GM23338 (cell line): ENCODE measurements at regions not wholly inside any gene's neighbourhood (a gene's known extent, or its start where the extent isn't known, plus 50 kb on each side); places are given as distances from the start of the nearest gene placed in this dataset.

Experiments used
- ATAC-seq: fragments of 200-7000 bp; cut with Tn5 transposase; 3 replicates; pipeline ENCODE4 v1.9.1; 2020
- DNase-seq: peaks from one replicate; pipeline ENCODE4 v3.0.0-alpha.2; 2015; ENCODE audit warnings: low spot score
- H2AFZ ChIP-seq: fragments of 200-600 bp; sonication (generic); 2 replicates; pipeline ENCODE4 v1.8.0; 2016; ENCODE audit warnings: antibody characterized with exemption, mild to moderate bottlenecking, moderate library complexity
- H3F3A ChIP-seq: fragments of 200-600 bp; sonication (generic); replicated peaks from 2 replicates; pipeline ENCODE4 v1.8.0; 2017; ENCODE audit warnings: antibody characterized with exemption, mixed run types, low read depth
- H3K27ac ChIP-seq: fragments of 200-600 bp; sonication (generic); 2 replicates; pipeline ENCODE4 v1.6.1; 2016; ENCODE audit warnings: low read depth
- H3K27me3 ChIP-seq: fragments of 200-600 bp; sonication (generic); 2 replicates; pipeline ENCODE4 v1.8.0; 2016; ENCODE audit warnings: mild to moderate bottlenecking, mixed run types, moderate library complexity; ENCODE audit not compliant: insufficient read depth
- H3K36me3 ChIP-seq: fragments of 200-600 bp; sonication (generic); 2 replicates; pipeline ENCODE4 v1.8.0; 2016; ENCODE audit warnings: mild to moderate bottlenecking; ENCODE audit not compliant: insufficient read depth
- H3K4me1 ChIP-seq: fragments of 200-600 bp; sonication (generic); 2 replicates; pipeline ENCODE4 v1.8.0; 2016; ENCODE audit warnings: mild to moderate bottlenecking, moderate library complexity; ENCODE audit not compliant: insufficient read depth
- H3K4me2 ChIP-seq: fragments of 200-600 bp; sonication (generic); 2 replicates; pipeline ENCODE4 v1.7.1; 2017; ENCODE audit warnings: mixed run types
- H3K4me3 ChIP-seq: fragments of 200-600 bp; sonication (generic); 2 replicates; pipeline ENCODE4 v1.6.1; 2016; ENCODE audit warnings: mixed run types
- H3K79me2 ChIP-seq: fragments of 200-600 bp; sonication (generic); replicated peaks from 2 replicates; pipeline ENCODE4 v1.8.0; 2017; ENCODE audit warnings: mild to moderate bottlenecking; ENCODE audit not compliant: insufficient read depth
- H3K9me2 ChIP-seq: fragments of 200-600 bp; sonication (generic); 2 replicates; pipeline ENCODE4 v1.8.0; 2017; ENCODE audit not compliant: insufficient read depth
- H4K20me1 ChIP-seq: fragments of 200-600 bp; sonication (generic); replicated peaks from 2 replicates; pipeline ENCODE4 v1.8.0; 2017; ENCODE audit warnings: mild to moderate bottlenecking; ENCODE audit not compliant: insufficient read depth
- H3K27ac Mint-ChIP-seq: 2 replicates; pipeline ENCODE4 v1.8.0; 2020; ENCODE audit warnings: inconsistent platforms, mild to moderate bottlenecking, moderate library complexity, mixed read lengths
- H3K27me3 Mint-ChIP-seq: 3 replicates; pipeline ENCODE4 v1.8.0; 2022; ENCODE audit warnings: low read depth, mild to moderate bottlenecking, moderate library complexity, mixed read lengths, inconsistent platforms; ENCODE audit not compliant: insufficient read depth, poor library complexity
- H3K36me3 Mint-ChIP-seq: 3 replicates; pipeline ENCODE4 v1.8.0; 2021; ENCODE audit warnings: low read depth, mild to moderate bottlenecking, inconsistent platforms, moderate library complexity, mixed read lengths
- H3K4me1 Mint-ChIP-seq: 3 replicates; pipeline ENCODE4 v1.8.0; 2020; ENCODE audit warnings: mild to moderate bottlenecking, inconsistent platforms, mixed read lengths
- H3K4me3 Mint-ChIP-seq: 3 replicates; pipeline ENCODE4 v1.8.0; 2021; ENCODE audit warnings: moderate library complexity, mild to moderate bottlenecking, inconsistent platforms, mixed read lengths
- H3K9me3 Mint-ChIP-seq: 3 replicates; pipeline ENCODE4 v1.8.0; 2020; ENCODE audit warnings: moderate library complexity, mild to moderate bottlenecking, inconsistent platforms, mixed read lengths
- CREB1 ChIP-seq: fragments of 250-450 bp; sonication (Bioruptor Pico); IDR thresholded peaks from 2 replicates; pipeline ENCODE4 v1.5.0; 2020; ENCODE audit warnings: low read depth, mild to moderate bottlenecking, moderate library complexity
- CTCF ChIP-seq, 2 experiments: fragments of 200-600 bp in 1 of 2; sonication (generic) in 1 of 2; conservative IDR thresholded peaks; 2 replicates each; pipeline versions ENCODE4 v1.5.1 to v1.6.1; 2016 to 2017; ENCODE audit warnings: antibody characterized with exemption in 2 of 2, low read depth in 2 of 2, mild to moderate bottlenecking in 2 of 2, moderate library complexity in 1 of 2
- ETS1 ChIP-seq: IDR thresholded peaks from 2 replicates; pipeline ENCODE4 v1.6.1; 2016; ENCODE audit warnings: antibody characterized with exemption
- EZH2 ChIP-seq: fragments of 200-600 bp; sonication (generic); IDR thresholded peaks from one replicate; pipeline ENCODE4 v1.8.0; 2017; ENCODE audit warnings: antibody characterized with exemption, mild to moderate bottlenecking, low read depth; ENCODE audit not compliant: unreplicated experiment
- EZH2phosphoT487 ChIP-seq: fragments of 200-600 bp; sonication (generic); IDR thresholded peaks from one replicate; pipeline ENCODE4 v1.8.1; 2018; ENCODE audit warnings: antibody characterized with exemption; ENCODE audit not compliant: unreplicated experiment
- JUNB ChIP-seq: IDR thresholded peaks from one replicate; pipeline ENCODE4 v1.6.1; 2016; ENCODE audit warnings: antibody characterized with exemption; ENCODE audit not compliant: unreplicated experiment
- NANOG ChIP-seq: IDR thresholded peaks from 2 replicates; pipeline ENCODE4 v1.6.1; 2016; ENCODE audit warnings: antibody characterized with exemption, borderline replicate concordance
- POLR2AphosphoS5 ChIP-seq: IDR thresholded peaks from 2 replicates; pipeline ENCODE4 v1.6.1; 2016; ENCODE audit warnings: antibody characterized with exemption, low read depth
- STAT1 ChIP-seq: IDR thresholded peaks from one replicate; pipeline ENCODE4 v1.6.1; 2016; ENCODE audit warnings: antibody characterized with exemption; ENCODE audit not compliant: unreplicated experiment
- ZNF114 ChIP-seq: fragments of 250-450 bp; sonication (Bioruptor Pico); IDR thresholded peaks from 2 replicates; pipeline ENCODE4 v1.5.0; 2020; ENCODE audit warnings: mild to moderate bottlenecking, moderate library complexity
- ZNF331 ChIP-seq: fragments of 250-450 bp; sonication (Bioruptor Pico); IDR thresholded peaks from 2 replicates; pipeline ENCODE4 v1.5.0; 2020; ENCODE audit warnings: low read depth, mild to moderate bottlenecking, moderate library complexity
- ZNF462 ChIP-seq: fragments of 250-450 bp; sonication (Bioruptor Pico); IDR thresholded peaks from 2 replicates; pipeline ENCODE4 v1.5.0; 2020; ENCODE audit warnings: mild to moderate bottlenecking, moderate library complexity
- TF ChIP-seq, protein P1 (sequence below): IDR thresholded peaks from one replicate; pipeline ENCODE4 v1.6.1; 2018; ENCODE audit warnings: antibody characterized with exemption; ENCODE audit not compliant: unreplicated experiment

GRCh38 chr14:98350213-98350612, 921.8 kb downstream of the BCL11B start:
- Histone ChIP-seq H3K4me2 (no peak overlapping the region), H3K79me2 (no peaks in the 10 kb centered on the region), H2AFZ (peak overlapping the region; percentile 87; the same call in 1 of the 2 replicates), H3K4me1 (no peaks in the 10 kb centered on the region), H3F3A (no peaks in the 10 kb centered on the region), H4K20me1 (no peaks in the 10 kb centered on the region), H3K27me3 (no peaks in the 10 kb centered on the region), H3K36me3 (no peaks in the 10 kb centered on the region), H3K9me2 (peaks cover 5% of the 10 kb centered on the region), H3K4me3 (no peak overlapping the region), H3K27ac (no peak overlapping the region)
- no peaks in the 10 kb centered on the region for H3K36me3 Mint-ChIP-seq
- no peak for ATAC-seq
- no peaks in the 10 kb centered on the region for H3K27me3 Mint-ChIP-seq
- H3K27ac Mint-ChIP-seq: no peak overlapping the region
- no peak for DNase-seq
- no peak overlapping the region for H3K4me3 Mint-ChIP-seq
- peaks cover 7% of the 10 kb centered on the region for H3K4me1 Mint-ChIP-seq
- TF ChIP-seq JUNB: no peak
- TF ChIP-seq EZH2phosphoT487: no peak
- TF ChIP-seq STAT1: no peak
- no peak for TF ChIP-seq ZNF331 (CRISPR knock-in tag)
- TF ChIP-seq NANOG: no peak
- no peak for TF ChIP-seq CREB1 (CRISPR knock-in tag)
- TF ChIP-seq EZH2: no peak
- no peak for TF ChIP-seq ETS1
- no peak for TF ChIP-seq ZNF462
- TF ChIP-seq, protein P1, sequence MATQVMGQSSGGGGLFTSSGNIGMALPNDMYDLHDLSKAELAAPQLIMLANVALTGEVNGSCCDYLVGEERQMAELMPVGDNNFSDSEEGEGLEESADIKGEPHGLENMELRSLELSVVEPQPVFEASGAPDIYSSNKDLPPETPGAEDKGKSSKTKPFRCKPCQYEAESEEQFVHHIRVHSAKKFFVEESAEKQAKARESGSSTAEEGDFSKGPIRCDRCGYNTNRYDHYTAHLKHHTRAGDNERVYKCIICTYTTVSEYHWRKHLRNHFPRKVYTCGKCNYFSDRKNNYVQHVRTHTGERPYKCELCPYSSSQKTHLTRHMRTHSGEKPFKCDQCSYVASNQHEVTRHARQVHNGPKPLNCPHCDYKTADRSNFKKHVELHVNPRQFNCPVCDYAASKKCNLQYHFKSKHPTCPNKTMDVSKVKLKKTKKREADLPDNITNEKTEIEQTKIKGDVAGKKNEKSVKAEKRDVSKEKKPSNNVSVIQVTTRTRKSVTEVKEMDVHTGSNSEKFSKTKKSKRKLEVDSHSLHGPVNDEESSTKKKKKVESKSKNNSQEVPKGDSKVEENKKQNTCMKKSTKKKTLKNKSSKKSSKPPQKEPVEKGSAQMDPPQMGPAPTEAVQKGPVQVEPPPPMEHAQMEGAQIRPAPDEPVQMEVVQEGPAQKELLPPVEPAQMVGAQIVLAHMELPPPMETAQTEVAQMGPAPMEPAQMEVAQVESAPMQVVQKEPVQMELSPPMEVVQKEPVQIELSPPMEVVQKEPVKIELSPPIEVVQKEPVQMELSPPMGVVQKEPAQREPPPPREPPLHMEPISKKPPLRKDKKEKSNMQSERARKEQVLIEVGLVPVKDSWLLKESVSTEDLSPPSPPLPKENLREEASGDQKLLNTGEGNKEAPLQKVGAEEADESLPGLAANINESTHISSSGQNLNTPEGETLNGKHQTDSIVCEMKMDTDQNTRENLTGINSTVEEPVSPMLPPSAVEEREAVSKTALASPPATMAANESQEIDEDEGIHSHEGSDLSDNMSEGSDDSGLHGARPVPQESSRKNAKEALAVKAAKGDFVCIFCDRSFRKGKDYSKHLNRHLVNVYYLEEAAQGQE: no peak
- TF ChIP-seq ZNF114: no peak
- no peak for TF ChIP-seq CTCF (conservative IDR thresholded peaks at IDR 0.05; ENCODE audit: low read depth in 2 of 2)
- no peak for TF ChIP-seq POLR2AphosphoS5
- no peaks in the 10 kb centered on the region for H3K9me3 Mint-ChIP-seq
